ENCODE measurements at regions not wholly inside any gene's neighbourhood (a gene's known extent, or its start where the extent isn't known, plus 50 kb on each side); places are given as distances from the start of the nearest gene placed in this dataset.

- no peak for TF ChIP-seq POLR2A (IDR thresholded peaks at IDR 0.05)
- no peak for TF ChIP-seq CTCF (IDR thresholded peaks at IDR 0.05)
Measured at GRCh38 chr6:54441687-54442248, 133.5 kb downstream of the TINAG start.

Measured in body of pancreas (tissue), 4 donors.